ENCODE measurements at regions not wholly inside any gene's neighbourhood (a gene's known extent, or its start where the extent isn't known, plus 50 kb on each side); places are given as distances from the start of the nearest gene placed in this dataset.
A peak's percentile ranks its signal among the peaks of the same experiment; 100 is the strongest.

- DNase-seq (ENCODE audit: low spot score in 2 of 2): no peak
- Histone ChIP-seq H3K9me3 (no peaks in the 10 kb centered on the region), H3K4me3 (no peak overlapping the region), H3K36me3 (no peaks in the 10 kb centered on the region), H3K27me3 (no peaks in the 10 kb centered on the region), H3K27ac (no peak overlapping the region), H3K4me1 (peaks cover 0 to 26% (median 0%) of the 10 kb centered on the region in 4 donors)
- TF ChIP-seq POLR2A (IDR thresholded peaks at IDR 0.05): no peak
- no peak for TF ChIP-seq EP300 (IDR thresholded peaks at IDR 0.05)
- TF ChIP-seq CTCF (IDR thresholded peaks at IDR 0.05): no peak
- WGBS, 2 donors: 56 to 61% methylated on average over 3 of the region's 3 CpGs
Observed at GRCh38 chr3:72238801-72239200, 453.9 kb upstream of the PROK2 start.

- peaks cover 0 to 30% (median 0%) of the 10 kb centered on the region in 4 donors for H3K4me1 ChIP-seq
- no peaks in the 10 kb centered on the region for H3K36me3 ChIP-seq
- H3K9me3 ChIP-seq: no peaks in the 10 kb centered on the region
- 57 to 60% methylated on average over 7 of the region's 7 CpGs for WGBS, 2 donors
- no peak overlapping the region for H3K27ac ChIP-seq
- TF ChIP-seq CTCF (IDR thresholded peaks at IDR 0.05) (no peak), POLR2A (IDR thresholded peaks at IDR 0.05) (no peak), EP300 (IDR thresholded peaks at IDR 0.05) (peak in 1 of 2 donors; percentile 32)
- no peak overlapping the region for H3K4me3 ChIP-seq
- no peak for DNase-seq (ENCODE audit: low spot score in 2 of 2)
- no peaks in the 10 kb centered on the region for H3K27me3 ChIP-seq
Observed at GRCh38 chr3:72238010-72238691, 453.2 kb upstream of the PROK2 start.

- Histone ChIP-seq H3K27ac (no peak overlapping the region), H3K36me3 (no peaks in the 10 kb centered on the region), H3K27me3 (no peaks in the 10 kb centered on the region), H3K4me3 (no peak overlapping the region), H3K4me1 (peaks cover 0 to 27% (median 0%) of the 10 kb centered on the region in 4 donors), H3K9me3 (no peaks in the 10 kb centered on the region)
- no peak for TF ChIP-seq CTCF (IDR thresholded peaks at IDR 0.05)
- no peak for TF ChIP-seq POLR2A (IDR thresholded peaks at IDR 0.05)
- TF ChIP-seq EP300 (IDR thresholded peaks at IDR 0.05): no peak
- DNase-seq (ENCODE audit: low spot score in 2 of 2): no peak
- WGBS, 2 donors: 94 to 98% methylated on average over 2 of the region's 2 CpGs
Observed at GRCh38 chr3:72237679-72238009, 452.7 kb upstream of the PROK2 start.

- Histone ChIP-seq H3K27ac (no peak overlapping the region), H3K4me1 (peaks cover 0 to 34% (median 3%) of the 10 kb centered on the region in 4 donors), H3K4me3 (no peak overlapping the region), H3K27me3 (no peaks in the 10 kb centered on the region), H3K9me3 (no peaks in the 10 kb centered on the region), H3K36me3 (no peaks in the 10 kb centered on the region)
- whole genome bisulfite sequencing, 2 donors: 20 to 27% methylated on average over 4 of the region's 4 CpGs
- DNase-seq (ENCODE audit: low spot score in 2 of 2): no peak
- TF ChIP-seq POLR2A (IDR thresholded peaks at IDR 0.05) (no peak), EP300 (IDR thresholded peaks at IDR 0.05) (peak in 1 of 2 donors; percentile 61), CTCF (IDR thresholded peaks at IDR 0.05) (no peak)
Observed at GRCh38 chr3:72234391-72234790, 449.4 kb upstream of the PROK2 start.

GRCh38 chr3:72233571-72233970, 448.6 kb upstream of the PROK2 start:
- H3K9me3 ChIP-seq: no peaks in the 10 kb centered on the region
- 89% methylated on average over 2 of the region's 2 CpGs for WGBS, 2 donors
- no peaks in the 10 kb centered on the region for H3K36me3 ChIP-seq
- TF ChIP-seq EP300 (IDR thresholded peaks at IDR 0.05): no peak
- TF ChIP-seq POLR2A (IDR thresholded peaks at IDR 0.05): no peak
- no peak for TF ChIP-seq CTCF (IDR thresholded peaks at IDR 0.05)
- H3K27ac ChIP-seq: no peak overlapping the region
- no peak for DNase-seq (ENCODE audit: low spot score in 2 of 2)
- H3K27me3 ChIP-seq: no peaks in the 10 kb centered on the region
- no peak overlapping the region for H3K4me3 ChIP-seq
- H3K4me1 ChIP-seq: peaks cover 0 to 32% (median 3%) of the 10 kb centered on the region in 4 donors
